Muscle of back (tissue), 3 donors: ENCODE measurements at regions not wholly inside any gene's neighbourhood (a gene's known extent, or its start where the extent isn't known, plus 50 kb on each side); places are given as distances from the start of the nearest gene placed in this dataset.
"Not testable (repeated sequence)": the region's sequence is repeated elsewhere in the genome, so short reads cannot be mapped to it uniquely, and the experiment has no call there.

Experiments
- DNase-seq, 3 donors: peaks; one replicate each; pipeline versions ENCODE4 v3.0.0 to v3.0.0-alpha.2; 2013

DNA sequence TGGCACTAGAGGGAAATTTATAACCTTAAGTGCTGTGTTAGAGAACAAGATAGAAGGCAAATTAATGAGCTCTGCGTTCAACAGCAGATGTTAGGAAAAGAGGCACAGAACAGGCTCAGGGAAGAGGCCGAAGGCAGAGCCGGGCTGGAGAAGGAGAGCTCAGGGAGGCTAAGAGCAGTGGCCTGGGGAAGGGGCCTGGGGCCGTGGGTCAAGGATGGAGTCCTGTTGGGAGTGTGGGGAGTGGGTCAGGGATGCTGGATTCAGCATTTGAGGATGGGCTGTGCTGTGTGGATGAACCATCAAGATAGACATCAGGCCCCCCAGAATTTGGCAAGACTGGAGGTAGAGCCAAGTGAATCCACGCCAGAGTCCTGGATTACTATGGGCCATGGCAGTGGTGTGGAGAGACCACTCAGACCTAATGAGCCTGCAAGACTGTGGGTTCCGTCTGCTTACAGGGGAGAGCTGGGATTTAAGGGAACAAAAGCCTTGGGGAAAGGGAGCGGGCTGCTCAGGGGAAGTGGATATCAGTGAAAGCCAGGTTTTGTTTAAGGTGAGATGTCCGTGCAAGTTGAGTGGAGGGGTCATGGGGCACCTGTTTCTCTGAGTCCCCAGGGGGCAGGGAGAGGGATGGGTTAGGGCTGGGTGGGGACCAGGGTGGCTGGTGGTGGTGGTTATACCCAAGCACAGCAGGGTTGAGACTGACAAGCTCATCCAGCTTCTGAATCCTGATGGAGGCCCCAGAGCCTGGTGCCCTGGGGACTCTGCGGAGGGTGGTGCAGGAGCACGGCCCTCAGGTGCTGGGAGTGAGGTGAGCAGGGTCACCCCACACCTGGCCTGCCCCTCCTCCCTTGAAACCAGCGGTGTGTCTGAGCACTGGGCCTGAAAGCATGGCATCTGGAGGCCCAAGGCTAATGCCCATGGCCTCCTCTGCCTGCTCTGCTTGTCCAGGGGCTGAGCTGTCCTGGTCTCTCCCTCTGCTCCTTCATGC, 101.7 kb downstream of the BMS1 start:
- DNase-seq = no peak

- no peak for DNase-seq
These were observed 103.1 kb downstream of the BMS1 start for GRCh38 chr10:42885491-42886270.

GRCh38 chr10:42887734-42888503, 105.3 kb downstream of the BMS1 start:
- no peak for DNase-seq

- DNase-seq = peak in 1 of 3 donors; percentile 15
These were observed 106.0 kb downstream of the BMS1 start for GRCh38 chr10:42888504-42889095.

DNA sequence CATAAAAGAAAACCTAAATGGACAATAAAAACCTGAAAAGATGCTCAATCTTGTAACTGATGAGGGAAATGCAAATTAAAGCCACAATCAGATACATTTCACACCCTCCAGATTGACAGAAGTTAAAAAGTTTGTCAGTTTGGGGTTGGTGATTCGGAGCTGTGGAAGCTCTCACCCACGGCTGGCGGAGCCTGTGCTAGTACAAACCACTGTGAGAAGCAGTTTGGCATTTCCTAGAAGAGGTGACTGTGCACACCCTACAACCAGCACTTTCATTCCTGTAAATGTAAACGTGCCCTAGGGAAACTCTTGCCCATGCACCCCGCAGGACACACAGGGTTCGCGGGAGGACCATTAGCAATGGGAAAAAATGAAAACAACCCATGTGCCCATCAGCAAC, 114.1 kb downstream of the BMS1 start:
- DNase-seq = no peak

DNA sequence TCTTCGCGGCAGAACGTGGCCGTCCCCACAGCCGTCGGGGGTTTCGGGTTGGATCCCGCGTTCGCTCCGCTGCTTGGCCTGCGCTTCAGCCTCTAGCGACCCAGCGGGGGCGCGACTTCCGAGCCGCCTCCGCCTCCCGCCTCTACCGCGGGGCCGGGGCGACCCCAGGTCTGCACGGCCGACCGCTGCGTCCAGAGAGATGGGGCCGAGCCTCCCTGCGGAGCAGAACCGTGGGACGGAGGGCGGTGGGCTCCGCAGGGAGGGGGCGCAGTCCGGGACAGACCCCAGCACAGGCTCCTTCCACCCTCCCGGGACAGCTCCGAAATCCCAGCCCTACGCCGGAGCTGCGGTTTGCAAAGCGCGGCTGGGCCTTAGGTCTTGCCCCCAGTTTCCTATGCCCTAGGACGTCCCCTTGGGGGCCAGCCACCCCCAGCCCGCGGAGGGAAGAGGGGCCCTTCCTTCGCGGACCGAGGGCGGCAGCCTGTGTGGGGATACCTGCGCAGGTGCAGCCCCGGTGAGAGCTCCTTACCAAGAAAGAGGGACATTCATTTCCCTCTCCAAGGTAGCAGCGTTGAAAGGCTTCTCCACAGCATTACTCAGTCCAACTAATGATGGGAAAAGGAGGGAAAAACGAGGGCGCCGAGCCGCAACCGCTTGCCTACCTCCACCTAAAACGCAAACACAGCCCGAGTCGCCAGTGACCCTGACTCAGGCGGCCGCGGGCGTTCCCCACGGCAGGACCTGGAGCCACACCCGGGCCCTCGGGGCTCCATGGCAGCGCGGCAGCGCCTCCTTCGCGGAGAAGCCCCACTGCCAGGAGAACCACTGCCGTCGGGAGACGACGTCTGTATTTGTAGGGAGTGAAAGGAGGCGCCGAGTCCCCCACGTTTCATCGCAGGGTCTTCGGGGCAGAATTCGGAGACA, 115.7 kb downstream of the BMS1 start:
- no peak for DNase-seq

DNA sequence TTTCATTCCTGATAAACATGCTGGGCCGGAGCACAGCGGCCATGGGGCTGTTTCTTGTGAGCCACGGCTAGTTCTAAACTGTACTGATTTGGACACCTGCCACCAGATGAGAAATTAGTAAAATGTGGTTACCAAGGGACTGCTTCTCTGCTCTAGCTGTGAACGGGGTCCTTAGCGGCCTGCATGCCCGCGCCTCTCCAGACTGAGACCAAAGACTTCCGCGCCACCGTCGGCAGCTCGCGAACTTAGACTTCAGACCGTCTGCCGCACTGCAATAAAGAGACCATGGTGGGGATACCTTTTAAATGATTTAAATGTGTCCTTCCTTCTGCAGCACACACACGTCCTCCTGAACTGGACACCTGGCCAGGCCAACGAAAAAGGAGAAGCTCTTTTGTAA, 116.4 kb downstream of the BMS1 start:
- DNase-seq = no peak

DNA sequence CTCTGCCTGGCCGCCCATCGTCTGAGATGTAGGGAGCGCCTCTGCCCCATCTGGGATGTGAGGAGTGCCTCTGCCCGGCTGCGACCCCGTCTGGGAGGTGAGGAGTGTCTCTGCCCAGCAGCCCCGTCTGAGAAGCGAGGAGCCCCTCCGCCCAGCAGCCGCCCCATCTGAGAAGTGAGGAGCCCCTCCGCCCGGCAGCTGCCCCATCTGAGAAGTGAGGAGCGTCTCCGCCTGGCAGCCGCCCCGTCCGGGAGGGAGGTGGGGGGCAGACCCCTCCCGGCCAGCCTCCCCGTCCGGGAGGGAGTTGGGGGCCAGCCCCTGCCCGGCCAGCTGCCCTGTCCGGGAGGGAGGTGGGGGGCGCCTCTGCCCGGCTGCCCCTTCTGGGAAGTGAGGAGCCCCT, 117.8 kb downstream of the BMS1 start:
- DNase-seq = not testable (repeated sequence)

GRCh38 chr10:42911359-42911758, 128.8 kb downstream of the BMS1 start:
- DNase-seq = no peak

DNA sequence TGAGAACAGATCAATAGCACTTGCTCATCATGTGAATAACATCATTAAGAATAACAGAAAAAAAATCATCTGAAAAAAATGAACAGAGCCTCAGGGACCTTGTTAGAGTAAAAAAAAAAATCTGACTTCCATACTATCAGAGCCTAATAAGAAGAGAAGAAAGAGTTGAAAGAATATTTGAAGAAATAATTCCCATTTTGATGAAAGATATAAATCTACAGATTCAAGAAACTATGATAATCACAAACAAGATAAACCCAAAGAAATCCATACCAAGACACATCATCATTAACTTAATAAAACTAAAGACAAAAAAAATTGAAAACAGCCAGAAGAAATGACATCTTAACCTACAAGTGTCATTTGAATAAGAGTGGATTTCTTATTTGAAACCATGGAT, 134.4 kb downstream of the BMS1 start:
- DNase-seq = no peak

- DNase-seq = no peak
These were observed 135.2 kb downstream of the BMS1 start for GRCh38 chr10:42917821-42918220.

- no peak for DNase-seq
These were observed 139.4 kb downstream of the BMS1 start for GRCh38 chr10:42921951-42922350.

GRCh38 chr10:42924484-42924883, 141.9 kb downstream of the BMS1 start:
- no peak for DNase-seq

- DNase-seq = peak in 2 of 3 donors; percentile 21 to 22
These were observed 144.2 kb downstream of the BMS1 start for GRCh38 chr10:42926843-42927242.

- DNase-seq = no peak
These were observed 145.5 kb downstream of the BMS1 start for GRCh38 chr10:42928064-42928463.

GRCh38 chr10:42929236-42929635, 146.6 kb downstream of the BMS1 start:
- DNase-seq = no peak

DNA sequence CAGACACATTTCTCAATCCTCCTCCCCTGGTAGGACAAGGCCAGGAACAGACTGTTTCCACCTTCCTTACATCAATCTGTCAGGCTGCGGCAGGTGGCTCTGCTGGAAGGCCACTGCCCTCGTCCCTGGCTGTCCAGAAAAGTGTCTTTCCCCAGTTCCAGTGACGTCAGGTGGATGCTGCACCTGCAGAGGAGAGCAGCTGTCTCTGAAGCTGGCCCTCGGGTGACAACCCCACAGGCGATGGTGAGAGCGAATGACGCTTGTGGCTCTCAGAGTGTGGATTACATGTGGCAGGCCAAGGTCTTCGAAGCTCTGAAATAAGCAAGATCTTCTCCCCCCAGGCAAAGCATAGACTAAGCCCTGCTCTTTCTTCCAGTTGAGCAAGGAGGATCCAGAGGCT, 146.9 kb upstream of the RET start:
- no peak for DNase-seq

GRCh38 chr10:42930516-42931192, 146.2 kb upstream of the RET start:
- DNase-seq = no peak

GRCh38 chr10:42932116-42932515, 144.8 kb upstream of the RET start:
- DNase-seq = no peak
